Thyroid gland (tissue), 4 donors: ENCODE measurements at regions not wholly inside any gene's neighbourhood (a gene's known extent, or its start where the extent isn't known, plus 50 kb on each side); places are given as distances from the start of the nearest gene placed in this dataset.

Experiments
- DNase-seq, 2 donors: peaks; one replicate each; pipeline ENCODE4 v3.0.0-alpha.2; 2019
- H3K27ac ChIP-seq, 3 donors: fragments of 200-600 bp; sonication (generic); 1 replicate in 2 of 3; 2 replicates in 1 of 3; pipeline ENCODE4 v1.5.1; 2016 to 2019; ENCODE audit warnings: mild to moderate bottlenecking in 1 of 3, moderate library complexity in 1 of 3
- H3K27me3 ChIP-seq: fragments of 200-600 bp; sonication (generic); one replicate; pipeline ENCODE4 v1.5.1; 2019
- H3K36me3 ChIP-seq, 2 donors: fragments of 200-600 bp; sonication (generic); one replicate each; pipeline ENCODE4 v1.5.1; 2016 to 2019
- H3K4me1 ChIP-seq, 2 donors: fragments of 200-600 bp; sonication (generic); one replicate each; pipeline ENCODE4 v1.5.1; 2017 to 2019
- H3K4me3 ChIP-seq, 3 donors: fragments of 200-600 bp; sonication (generic); replicated peaks in 1 of 3; 1 replicate in 2 of 3; 2 replicates in 1 of 3; pipeline ENCODE4 v1.5.1; 2016; ENCODE audit warnings: mild to moderate bottlenecking in 1 of 3
- H3K9me3 ChIP-seq: fragments of 200-600 bp; sonication (generic); one replicate; pipeline ENCODE4 v1.5.1; 2017
- POLR2A ChIP-seq, 2 donors: fragments of 450-650 bp; IDR thresholded peaks; one replicate each; pipeline ENCODE4 v1.6.1; 2017; ENCODE audit warnings: antibody characterized with exemption in 2 of 2, mild to moderate bottlenecking in 2 of 2, moderate library complexity in 1 of 2
- WGBS, 2 donors: methylation state at CpG; one replicate each; pipeline ENCODE4 v1.1.5; 2017; 5-methylcytosine and 5-hydroxymethylcytosine counted together
- intact Hi-C: fragments of 100-400 bp; cut with DNase I; formaldehyde crosslinking; loops from one replicate; pipeline ENCODE4 v1.15.1; 2023
- TF ChIP-seq, protein P1 (sequence below), 6 experiments: fragments of 200-600 bp in 3 of 6; fragments of 450-650 bp in 3 of 6; sonication (generic) in 3 of 6; IDR thresholded peaks; one replicate each; pipeline ENCODE4 v1.5.1; 2016 to 2019; ENCODE audit warnings: antibody characterized with exemption in 6 of 6, mild to moderate bottlenecking in 2 of 6, inconsistent platforms in 1 of 6, moderate library complexity in 1 of 6

GRCh38 chrX:4314586-4314985, 601.1 kb upstream of the PRKX start:
- WGBS, 2 donors = 91 to 94% methylated on average over 1 of the region's 1 CpG
- no peaks in the 10 kb centered on the region for H3K36me3 ChIP-seq
- no peaks in the 10 kb centered on the region for H3K27me3 ChIP-seq
- no peak for DNase-seq
- H3K4me1 ChIP-seq = no peaks in the 10 kb centered on the region
- TF ChIP-seq, protein P1, sequence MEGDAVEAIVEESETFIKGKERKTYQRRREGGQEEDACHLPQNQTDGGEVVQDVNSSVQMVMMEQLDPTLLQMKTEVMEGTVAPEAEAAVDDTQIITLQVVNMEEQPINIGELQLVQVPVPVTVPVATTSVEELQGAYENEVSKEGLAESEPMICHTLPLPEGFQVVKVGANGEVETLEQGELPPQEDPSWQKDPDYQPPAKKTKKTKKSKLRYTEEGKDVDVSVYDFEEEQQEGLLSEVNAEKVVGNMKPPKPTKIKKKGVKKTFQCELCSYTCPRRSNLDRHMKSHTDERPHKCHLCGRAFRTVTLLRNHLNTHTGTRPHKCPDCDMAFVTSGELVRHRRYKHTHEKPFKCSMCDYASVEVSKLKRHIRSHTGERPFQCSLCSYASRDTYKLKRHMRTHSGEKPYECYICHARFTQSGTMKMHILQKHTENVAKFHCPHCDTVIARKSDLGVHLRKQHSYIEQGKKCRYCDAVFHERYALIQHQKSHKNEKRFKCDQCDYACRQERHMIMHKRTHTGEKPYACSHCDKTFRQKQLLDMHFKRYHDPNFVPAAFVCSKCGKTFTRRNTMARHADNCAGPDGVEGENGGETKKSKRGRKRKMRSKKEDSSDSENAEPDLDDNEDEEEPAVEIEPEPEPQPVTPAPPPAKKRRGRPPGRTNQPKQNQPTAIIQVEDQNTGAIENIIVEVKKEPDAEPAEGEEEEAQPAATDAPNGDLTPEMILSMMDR (IDR thresholded peaks at IDR 0.05) = no peak
- no peak for TF ChIP-seq POLR2A (IDR thresholded peaks at IDR 0.05)
- no peak overlapping the region for H3K4me3 ChIP-seq
- intact Hi-C loops = no loop called here
- H3K9me3 ChIP-seq = no peaks in the 10 kb centered on the region
- H3K27ac ChIP-seq = no peak overlapping the region

DNA sequence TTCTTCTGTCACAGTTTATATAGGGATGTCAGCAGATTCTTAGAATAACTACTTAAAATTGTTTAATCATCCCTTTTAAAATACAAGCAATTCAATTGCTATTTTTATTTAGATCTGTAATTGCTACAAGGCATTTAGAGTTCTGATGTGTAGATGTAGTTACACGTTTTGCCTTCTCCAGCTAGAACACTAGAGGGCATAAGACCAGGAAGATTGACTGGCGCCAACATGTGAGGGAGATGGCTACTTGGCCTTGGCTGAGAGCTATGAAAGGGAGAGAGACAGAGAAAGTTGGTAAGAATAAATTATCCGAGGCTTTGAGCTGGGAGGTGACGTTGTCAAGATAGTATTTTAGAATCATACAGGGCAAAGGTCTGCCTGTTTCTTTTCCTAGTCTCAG, 563.7 kb upstream of the PRKX start:
- H3K4me3 ChIP-seq = no peak overlapping the region
- no peak for TF ChIP-seq POLR2A (IDR thresholded peaks at IDR 0.05)
- TF ChIP-seq, protein P1 (IDR thresholded peaks at IDR 0.05) = no peak
- intact Hi-C loops = no loop called here
- H3K4me1 ChIP-seq = no peaks in the 10 kb centered on the region
- 81 to 82% methylated on average over 4 of the region's 4 CpGs for WGBS, 2 donors
- no peaks in the 10 kb centered on the region for H3K27me3 ChIP-seq
- no peaks in the 10 kb centered on the region for H3K36me3 ChIP-seq
- no peak for DNase-seq
- no peak overlapping the region for H3K27ac ChIP-seq
- no peaks in the 10 kb centered on the region for H3K9me3 ChIP-seq

- no peaks in the 10 kb centered on the region for H3K36me3 ChIP-seq
- H3K27me3 ChIP-seq = no peaks in the 10 kb centered on the region
- no peaks in the 10 kb centered on the region for H3K9me3 ChIP-seq
- intact Hi-C loops = no loop called here
- H3K4me1 ChIP-seq = no peaks in the 10 kb centered on the region
- no peak overlapping the region for H3K27ac ChIP-seq
- no peak overlapping the region for H3K4me3 ChIP-seq
- DNase-seq = no peak
- WGBS, 2 donors = 15 to 22% methylated on average over 2 of the region's 2 CpGs
- no peak for TF ChIP-seq POLR2A (IDR thresholded peaks at IDR 0.05)
- TF ChIP-seq, protein P1 (IDR thresholded peaks at IDR 0.05) = no peak
Observed at GRCh38 chrX:4268676-4269075, 555.2 kb upstream of the PRKX start.

DNA sequence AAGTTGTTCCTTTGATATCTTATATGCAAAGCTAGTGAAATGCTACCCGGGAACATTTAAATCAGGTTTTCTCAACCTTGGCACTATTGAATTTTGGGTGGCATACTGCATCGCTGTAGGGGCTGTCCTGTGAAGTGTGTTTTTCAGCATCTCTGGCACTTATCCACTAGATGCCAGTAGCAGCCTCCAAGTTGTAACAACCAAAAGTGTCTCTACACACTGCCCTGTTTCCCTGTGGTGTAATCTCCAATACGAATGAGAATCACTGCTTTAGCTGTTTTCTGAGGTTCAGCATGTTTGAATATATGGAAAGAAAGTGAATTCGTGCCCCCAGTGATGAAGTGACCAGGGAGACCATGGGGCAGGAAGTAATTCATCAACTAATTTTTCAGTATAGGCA, 551.6 kb upstream of the PRKX start:
- H3K4me3 ChIP-seq = no peak overlapping the region
- TF ChIP-seq, protein P1 (IDR thresholded peaks at IDR 0.05) = no peak
- TF ChIP-seq POLR2A (IDR thresholded peaks at IDR 0.05) = no peak
- no peak for DNase-seq
- no peaks in the 10 kb centered on the region for H3K9me3 ChIP-seq
- H3K27me3 ChIP-seq = no peaks in the 10 kb centered on the region
- no peaks in the 10 kb centered on the region for H3K4me1 ChIP-seq
- intact Hi-C loops = no loop called here
- WGBS, 2 donors = 83 to 90% methylated on average over 4 of the region's 4 CpGs
- H3K27ac ChIP-seq = no peak overlapping the region
- H3K36me3 ChIP-seq = no peaks in the 10 kb centered on the region

GRCh38 chrX:4263030-4263803, 549.8 kb upstream of the PRKX start:
- H3K36me3 ChIP-seq = no peaks in the 10 kb centered on the region
- no peak for DNase-seq
- intact Hi-C loops = no loop called here
- H3K4me3 ChIP-seq = no peak overlapping the region
- 33% methylated on average over 8 of the region's 8 CpGs for WGBS, 2 donors
- TF ChIP-seq POLR2A (IDR thresholded peaks at IDR 0.05) = no peak
- TF ChIP-seq, protein P1 (IDR thresholded peaks at IDR 0.05) = no peak
- H3K27me3 ChIP-seq = no peaks in the 10 kb centered on the region
- no peaks in the 10 kb centered on the region for H3K9me3 ChIP-seq
- H3K4me1 ChIP-seq = no peaks in the 10 kb centered on the region
- H3K27ac ChIP-seq = no peak overlapping the region
